Erythroblast (primary cell): ENCODE measurements at regions not wholly inside any gene's neighbourhood (a gene's known extent, or its start where the extent isn't known, plus 50 kb on each side); places are given as distances from the start of the nearest gene placed in this dataset.

Experiments used
- DNase-seq, 2 experiments: peaks; one replicate each; lab custom pipeline; 2025; lab: John Stamatoyannopoulos, UW
- GATA1 ChIP-seq: IDR thresholded peaks from 2 replicates; pipeline ENCODE4 v1.6.1; 2011; ENCODE audit warnings: low read depth, mild to moderate bottlenecking, control low read depth, low read length, moderate library complexity
- POLR2A ChIP-seq: IDR thresholded peaks from 2 replicates; pipeline ENCODE4 v1.6.1; 2011; ENCODE audit warnings: mild to moderate bottlenecking, low read length

DNA sequence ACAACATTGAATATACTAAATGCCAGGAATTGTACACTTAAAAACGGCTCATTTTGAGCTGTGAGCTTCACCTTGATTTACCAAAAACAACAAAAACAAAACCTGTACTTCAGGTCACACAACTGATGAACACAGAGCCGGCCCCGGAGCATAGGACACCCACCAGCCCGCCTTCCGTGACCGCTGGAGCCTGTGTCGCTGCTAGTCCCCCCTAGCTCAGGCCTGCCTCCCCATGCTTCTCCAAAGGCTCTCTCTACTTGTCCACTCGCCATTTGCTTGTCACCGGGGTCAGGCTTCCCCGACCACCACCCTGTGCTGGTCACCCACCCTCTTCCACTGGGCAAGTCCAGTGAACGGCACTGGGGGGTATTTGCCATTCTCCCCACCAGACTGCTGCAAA lies 113.8 kb upstream of the TNRC6C start:
- TF ChIP-seq GATA1 (no peak), POLR2A (no peak)
- no peak for DNase-seq

DNA sequence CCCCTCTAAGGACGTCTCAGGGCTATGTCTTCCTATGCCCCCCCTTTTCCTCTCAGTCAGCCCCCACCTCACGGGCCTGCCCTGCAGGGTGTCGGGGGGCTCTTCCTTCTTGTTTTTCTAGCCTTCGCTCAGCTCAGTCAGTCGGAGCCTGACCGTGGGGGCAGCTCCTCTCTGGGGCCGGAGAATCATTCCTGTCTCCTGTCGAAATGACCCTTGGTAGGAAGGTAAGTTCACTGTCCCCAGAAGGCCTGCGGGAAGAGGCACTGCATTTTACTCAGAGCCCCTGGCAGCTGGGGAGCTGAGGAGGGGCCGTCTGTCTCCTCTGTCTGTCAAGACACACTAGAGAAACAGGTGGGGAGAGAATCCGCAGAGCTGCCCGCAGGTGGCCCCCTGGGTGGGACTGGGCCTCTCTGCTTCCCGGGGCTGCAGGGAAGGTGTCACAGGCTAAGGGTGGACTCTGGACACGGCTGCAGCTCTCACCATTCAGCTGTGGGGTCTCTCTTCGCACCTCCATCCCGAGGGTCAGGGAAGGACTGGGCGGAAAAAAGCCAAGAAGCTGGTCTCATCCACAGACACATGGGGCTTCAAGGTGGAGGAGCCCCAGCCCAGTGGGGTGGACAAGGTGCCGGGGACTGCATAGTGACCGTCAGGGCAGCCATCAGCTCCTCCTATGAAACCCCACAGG lies 112.8 kb upstream of the TNRC6C start:
- no peak for TF ChIP-seq POLR2A
- no peak for TF ChIP-seq GATA1
- no peak for DNase-seq

- peak; percentile 14 to 19 for DNase-seq
Observed at GRCh38 chr17:77846531-77847085, 111.9 kb upstream of the TNRC6C start.

DNA sequence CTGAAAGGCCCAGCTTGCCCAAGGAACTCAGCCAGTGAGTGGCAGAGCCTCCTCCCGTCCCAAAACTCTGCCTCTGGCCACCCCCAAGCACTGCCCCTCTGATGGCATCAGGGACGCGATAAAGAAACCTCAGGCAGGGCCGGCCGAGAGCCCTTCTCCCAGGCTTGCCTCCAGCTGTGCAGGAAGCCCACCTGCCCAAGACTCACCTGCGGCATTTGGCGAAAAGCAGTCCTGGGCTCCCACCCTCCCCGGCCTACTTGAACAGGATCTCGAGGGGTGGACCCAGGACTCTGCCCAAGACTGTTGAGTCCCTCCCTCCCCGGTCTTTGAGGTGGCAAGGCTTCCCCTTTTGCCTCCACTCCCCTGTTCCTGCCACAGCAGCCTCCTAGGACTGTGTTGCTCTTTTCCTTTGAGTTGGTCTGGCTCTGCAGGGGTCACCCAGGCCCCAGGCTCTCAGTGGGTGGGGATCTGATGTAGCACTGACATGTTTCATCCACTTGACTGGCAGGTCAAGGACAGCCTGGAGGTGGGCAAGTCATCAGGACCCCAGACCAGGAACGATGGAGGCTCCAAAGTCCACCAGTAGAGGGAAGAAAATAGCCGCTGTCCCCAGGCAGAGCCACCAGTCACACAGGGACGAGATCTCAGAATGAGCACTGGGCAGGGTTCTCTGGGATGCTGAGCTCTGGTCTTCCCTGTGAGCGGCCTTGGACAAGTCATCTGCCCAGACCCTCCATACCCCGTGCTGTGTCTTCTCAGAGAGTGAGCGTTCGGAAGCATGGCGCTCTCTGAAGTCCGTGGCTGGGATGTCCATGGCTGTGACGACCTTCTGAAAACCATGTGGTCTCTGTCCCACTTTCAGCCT lies 111.0 kb upstream of the TNRC6C start:
- TF ChIP-seq GATA1: no peak
- TF ChIP-seq POLR2A: no peak
- DNase-seq: no peak

More at GRCh38 chr17:77846531-77847085, 111.9 kb upstream of the TNRC6C start:
- no peak for TF ChIP-seq GATA1

- DNase-seq: peak; percentile 36 to 44
- TF ChIP-seq GATA1 (no peak), POLR2A (no peak)
Observed at GRCh38 chr17:77848257-77848656, 110.2 kb upstream of the TNRC6C start.

GRCh38 chr17:77849239-77849638 lies 109.3 kb upstream of the TNRC6C start:
- TF ChIP-seq POLR2A: no peak
- TF ChIP-seq GATA1: no peak
- peak; percentile 63 to 65 for DNase-seq

GRCh38 chr17:77851921-77852320 lies 106.6 kb upstream of the TNRC6C start:
- TF ChIP-seq POLR2A (no peak), GATA1 (no peak)
- peak; percentile 37 to 40 for DNase-seq

- DNase-seq: no peak
- no peak for TF ChIP-seq GATA1
- TF ChIP-seq POLR2A: no peak
Observed at GRCh38 chr17:77852731-77853130, 105.8 kb upstream of the TNRC6C start.

GRCh38 chr17:77853191-77853977 lies 105.1 kb upstream of the TNRC6C start:
- no peak for DNase-seq
- TF ChIP-seq GATA1 (no peak), POLR2A (no peak)

GRCh38 chr17:77854083-77854758 lies 104.3 kb upstream of the TNRC6C start:
- TF ChIP-seq POLR2A: no peak
- no peak for TF ChIP-seq GATA1
- no peak for DNase-seq

DNA sequence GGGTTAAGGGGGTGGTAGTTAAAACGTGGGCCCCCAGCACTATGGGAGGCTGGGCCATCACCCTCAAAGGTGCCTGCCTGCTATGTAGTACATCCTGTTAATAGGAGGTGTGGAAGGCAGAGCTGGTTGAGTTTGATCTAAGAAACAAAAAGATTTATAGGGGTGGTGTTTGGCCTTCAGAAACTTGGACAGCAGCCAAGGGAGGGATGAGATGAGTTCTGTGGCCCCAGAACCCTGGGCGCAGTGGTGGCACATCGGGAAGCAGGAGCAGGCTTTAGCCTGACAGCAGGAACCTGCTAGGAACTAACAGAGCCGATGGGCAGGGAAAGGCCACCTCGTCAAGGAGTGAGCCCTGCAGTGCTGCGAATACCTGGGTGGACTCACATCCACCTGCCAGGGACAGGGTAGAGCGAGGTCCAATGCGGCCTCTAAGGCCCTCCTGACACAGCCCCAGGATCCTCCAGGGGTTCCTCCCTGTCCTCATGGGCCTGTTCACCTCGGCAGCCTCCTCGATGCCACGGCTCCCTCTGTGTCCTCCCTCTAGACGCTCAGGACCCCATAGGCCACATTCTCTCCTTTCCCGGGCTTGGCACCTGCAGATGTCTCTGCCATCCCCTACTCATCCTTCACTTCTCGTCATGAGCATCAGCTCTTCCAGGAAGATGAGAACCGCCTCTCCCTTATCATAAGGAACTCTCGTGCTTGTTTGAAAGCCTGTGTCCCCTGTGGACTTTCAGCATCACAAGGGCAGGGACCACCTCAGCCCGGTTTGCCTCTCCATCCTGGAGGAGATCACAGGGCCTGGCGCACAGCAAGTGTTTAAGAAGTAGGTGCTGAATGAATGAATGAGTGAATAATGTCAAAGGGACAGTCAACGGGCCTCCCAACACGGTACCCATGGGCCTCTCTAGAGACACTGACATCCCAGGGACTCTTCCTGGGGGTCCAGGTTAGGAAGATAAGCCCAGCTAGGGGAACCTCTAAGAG lies 103.5 kb upstream of the TNRC6C start:
- no peak for TF ChIP-seq POLR2A
- TF ChIP-seq GATA1: no peak
- no peak for DNase-seq
